T-cell (primary cell): ENCODE measurements at regions not wholly inside any gene's neighbourhood (a gene's known extent, or its start where the extent isn't known, plus 50 kb on each side); places are given as distances from the start of the nearest gene placed in this dataset.
"Not testable (repeated sequence)": the region's sequence is repeated elsewhere in the genome, so short reads cannot be mapped to it uniquely, and the experiment has no call there.

ENCODE experiments used
- ATAC-seq, 4 experiments: fragments of 200-7000 bp in 3 of 4; fragments of 150-1000 bp in 1 of 4; cut with Tn5 transposase; replicated peaks in 1 of 4; 1 replicate in 3 of 4; 2 replicates in 1 of 4; pipeline ENCODE4 v1.10.0; 2021; ENCODE audit warnings: moderate library complexity in 3 of 4, mild to moderate bottlenecking in 2 of 4, moderate number of reproducible peaks in 1 of 4
- CTCF ChIA-PET, 2 donors: fragments of 300-600 bp; sonication (Branson Sonifier 250); formaldehyde crosslinking; loops; one replicate each; lab custom pipeline; 2022; ENCODE audit warnings: antibody characterized with exemption in 2 of 2; lab: Charles Lee
- POLR2A ChIA-PET, 2 donors: fragments of 300-600 bp; sonication (Branson Sonifier 250); formaldehyde crosslinking; loops; one replicate each; lab custom pipeline; 2022; ENCODE audit warnings: antibody characterized with exemption in 2 of 2; lab: Charles Lee
- DNase-seq, 35 experiments: peaks; one replicate each; pipeline versions ENCODE4 v3.0.0 to v3.0.0-alpha.2; 2013 to 2023
- H3K27ac ChIP-seq: one replicate; pipeline ENCODE4 v1.5.1; 2013; ENCODE audit warnings: low read length
- H3K27me3 ChIP-seq, 2 experiments: replicated peaks in 1 of 2; 1 replicate in 1 of 2; 2 replicates in 1 of 2; pipeline versions ENCODE4 v1.6.1 to v1.7.0; 2013; ENCODE audit warnings: low read length in 1 of 2, mixed read lengths in 1 of 2; ENCODE audit not compliant: control insufficient read depth in 2 of 2, insufficient read depth in 2 of 2; ENCODE audit errors: extremely low read depth in 1 of 2
- H3K36me3 ChIP-seq, 2 donors: 1 replicate in 1 of 2; 2 replicates in 1 of 2; pipeline versions ENCODE4 v1.6.1 to v1.7.0; 2013; ENCODE audit warnings: low read length in 1 of 2; ENCODE audit not compliant: control insufficient read depth in 2 of 2, insufficient read depth in 1 of 2; ENCODE audit errors: extremely low read depth in 1 of 2
- H3K4me1 ChIP-seq, 2 experiments: 1 replicate in 1 of 2; 2 replicates in 1 of 2; pipeline versions ENCODE4 v1.6.1 to v1.7.0; 2013; ENCODE audit warnings: low read length in 2 of 2, mixed read lengths in 1 of 2; ENCODE audit not compliant: insufficient read depth in 2 of 2, control insufficient read depth in 1 of 2; ENCODE audit errors: extremely low read depth in 1 of 2
- H3K4me3 ChIP-seq, 2 donors: 1 replicate in 1 of 2; 2 replicates in 1 of 2; pipeline versions ENCODE4 v1.5.1 to v1.7.0; 2013; ENCODE audit warnings: mild to moderate bottlenecking in 2 of 2, low read length in 1 of 2, moderate library complexity in 1 of 2; ENCODE audit not compliant: control insufficient read depth in 1 of 2; ENCODE audit errors: extremely low read depth in 1 of 2
- H3K9me3 ChIP-seq: 2 replicates; pipeline ENCODE4 v1.7.0; 2013
- H3K27ac Mint-ChIP-seq, 2 donors: one replicate each; pipeline ENCODE4 v1.8.0; 2020 to 2021; ENCODE audit warnings: mild to moderate bottlenecking in 2 of 2, mixed read lengths in 2 of 2
- H3K27me3 Mint-ChIP-seq, 2 donors: one replicate each; pipeline ENCODE4 v1.8.0; 2021 to 2022; ENCODE audit warnings: mixed read lengths in 2 of 2
- H3K36me3 Mint-ChIP-seq: one replicate; pipeline ENCODE4 v1.8.0; 2021; ENCODE audit warnings: mixed read lengths
- H3K4me1 Mint-ChIP-seq, 3 donors: one replicate each; pipeline ENCODE4 v1.8.0; 2020 to 2022; ENCODE audit warnings: mixed read lengths in 3 of 3, mild to moderate bottlenecking in 1 of 3
- H3K4me3 Mint-ChIP-seq, 3 donors: one replicate each; pipeline ENCODE4 v1.8.0; 2020 to 2022; ENCODE audit warnings: mild to moderate bottlenecking in 3 of 3, mixed read lengths in 3 of 3, moderate library complexity in 3 of 3
- H3K9me3 Mint-ChIP-seq, 3 donors: one replicate each; pipeline ENCODE4 v1.8.0; 2020 to 2022; ENCODE audit warnings: mixed read lengths in 3 of 3
- WGBS: methylation state at CpG from one replicate; pipeline ENCODE4 v1.1.5; 2013; ENCODE audit warnings: missing lambda C conversion rate; ENCODE audit not compliant: insufficient coverage; 5-methylcytosine and 5-hydroxymethylcytosine counted together

- ATAC-seq (no peak), DNase-seq (no peak)
- Mint-ChIP-seq H3K4me3 (no peak overlapping the region), H3K27me3 (peaks cover 31 to 43% of the 10 kb centered on the region in 2 donors), H3K27ac (no peak overlapping the region), H3K4me1 (peaks cover 0 to 4% (median 0%) of the 10 kb centered on the region in 3 donors), H3K9me3 (no peaks in the 10 kb centered on the region), H3K36me3 (no peaks in the 10 kb centered on the region)
- Histone ChIP-seq H3K9me3 (no peaks in the 10 kb centered on the region), H3K27ac (no peak overlapping the region), H3K36me3 (no peaks in the 10 kb centered on the region), H3K4me3 (no peak overlapping the region), H3K27me3 (peaks cover 2 to 28% of the 10 kb centered on the region in 2 experiments), H3K4me1 (no peaks in the 10 kb centered on the region)
- 88% methylated on average over 11 of the region's 14 CpGs for WGBS
- ChIA-PET CTCF (no interaction called here), POLR2A (no interaction called here)
These were observed 117.6 kb downstream of the CCDC74A start for GRCh38 chr2:131645177-131645765.

- H3K9me3 ChIP-seq, ATAC-seq, CTCF ChIA-PET, H3K4me3 ChIP-seq, H3K27ac Mint-ChIP-seq, H3K36me3 Mint-ChIP-seq, DNase-seq, H3K4me1 ChIP-seq, H3K36me3 ChIP-seq, POLR2A ChIA-PET, H3K4me3 Mint-ChIP-seq, H3K4me1 Mint-ChIP-seq, H3K9me3 Mint-ChIP-seq, H3K27ac ChIP-seq: not testable (repeated sequence)
- WGBS, result 95% methylated on average over 7 of the region's 15 CpGs
- peaks cover 2 to 28% of the 10 kb centered on the region in 2 experiments for H3K27me3 ChIP-seq
- peaks cover 31 to 44% of the 10 kb centered on the region in 2 donors for H3K27me3 Mint-ChIP-seq
These were observed 118.5 kb downstream of the CCDC74A start for GRCh38 chr2:131646220-131646619.

GRCh38 chr2:131646669-131647297, 119.1 kb downstream of the CCDC74A start:
- peaks cover 0 to 4% (median 0%) of the 10 kb centered on the region in 3 donors for H3K4me1 Mint-ChIP-seq
- Histone ChIP-seq H3K4me1 (no peaks in the 10 kb centered on the region), H3K27ac (no peak overlapping the region), H3K27me3 (peaks cover 2 to 28% of the 10 kb centered on the region in 2 experiments), H3K36me3 (no peaks in the 10 kb centered on the region), H3K9me3 (no peaks in the 10 kb centered on the region), H3K4me3 (no peak overlapping the region)
- H3K36me3 Mint-ChIP-seq, result no peaks in the 10 kb centered on the region
- ChIA-PET CTCF (no interaction called here), POLR2A (no interaction called here)
- 33% methylated on average over 47 of the region's 47 CpGs for WGBS
- DNase-seq, result no peak
- no peak for ATAC-seq
- no peak overlapping the region for H3K27ac Mint-ChIP-seq
- H3K27me3 Mint-ChIP-seq, result peaks cover 31 to 44% of the 10 kb centered on the region in 2 donors
- no peak overlapping the region for H3K4me3 Mint-ChIP-seq
- H3K9me3 Mint-ChIP-seq, result no peaks in the 10 kb centered on the region

- H3K36me3 Mint-ChIP-seq, H3K4me3 ChIP-seq, H3K27ac ChIP-seq, CTCF ChIA-PET, ATAC-seq, H3K27ac Mint-ChIP-seq, DNase-seq, POLR2A ChIA-PET, H3K9me3 ChIP-seq, H3K4me1 Mint-ChIP-seq, H3K9me3 Mint-ChIP-seq, H3K36me3 ChIP-seq, H3K4me1 ChIP-seq, H3K4me3 Mint-ChIP-seq: not testable (repeated sequence)
- H3K27me3 Mint-ChIP-seq, result peaks cover 31 to 44% of the 10 kb centered on the region in 2 donors
- H3K27me3 ChIP-seq, result peaks cover 2 to 28% of the 10 kb centered on the region in 2 experiments
- no CpG with 5 or more reads among the region's 3 CpGs for WGBS
These were observed 120.9 kb downstream of the CCDC74A start for GRCh38 chr2:131648565-131648964.

- CTCF ChIA-PET, H3K4me3 ChIP-seq, H3K36me3 Mint-ChIP-seq, DNase-seq, H3K36me3 ChIP-seq, POLR2A ChIA-PET, H3K4me3 Mint-ChIP-seq, ATAC-seq, H3K4me1 ChIP-seq, H3K27ac ChIP-seq, H3K4me1 Mint-ChIP-seq, H3K27ac Mint-ChIP-seq, H3K9me3 Mint-ChIP-seq, H3K9me3 ChIP-seq: not testable (repeated sequence)
- peaks cover 0 to 12% of the 10 kb centered on the region in 2 experiments for H3K27me3 ChIP-seq
- no CpG with 5 or more reads among the region's 3 CpGs for WGBS
- H3K27me3 Mint-ChIP-seq, result peaks cover 18 to 29% of the 10 kb centered on the region in 2 donors
These were observed 124.6 kb downstream of the CCDC74A start for GRCh38 chr2:131652246-131652645.

GRCh38 chr2:131654107-131654506, 126.4 kb downstream of the CCDC74A start:
- peaks cover 0 to 25% of the 10 kb centered on the region in 2 experiments for H3K27me3 ChIP-seq
- H3K9me3 Mint-ChIP-seq, POLR2A ChIA-PET, H3K4me3 ChIP-seq, H3K4me3 Mint-ChIP-seq, H3K9me3 ChIP-seq, H3K36me3 ChIP-seq, CTCF ChIA-PET, H3K4me1 ChIP-seq, H3K27ac ChIP-seq, ATAC-seq, H3K36me3 Mint-ChIP-seq, H3K27ac Mint-ChIP-seq, DNase-seq, H3K4me1 Mint-ChIP-seq: not testable (repeated sequence)
- no CpG with 5 or more reads among the region's 2 CpGs for WGBS
- H3K27me3 Mint-ChIP-seq, result peaks cover 8 to 25% of the 10 kb centered on the region in 2 donors
